Spleen (tissue), 7 donors: ENCODE measurements at regions not wholly inside any gene's neighbourhood (a gene's known extent, or its start where the extent isn't known, plus 50 kb on each side); places are given as distances from the start of the nearest gene placed in this dataset.

ENCODE experiments used
- CTCF ChIP-seq, 11 experiments: fragments of 200-600 bp in 7 of 11; fragments of 450-650 bp in 4 of 11; sonication (generic) in 4 of 11; IDR thresholded peaks in 8 of 11; conservative IDR thresholded peaks in 3 of 11; 1 replicate in 7 of 11; 2 replicates in 4 of 11; pipeline versions ENCODE4 v1.4.0 to v1.8.0; 2016 to 2021; ENCODE audit warnings: antibody characterized with exemption in 11 of 11, inconsistent platforms in 4 of 11, mild to moderate bottlenecking in 1 of 11
- POLR2A ChIP-seq, 3 donors: fragments of 450-650 bp; IDR thresholded peaks; one replicate each; pipeline ENCODE4 v1.5.1; 2017; ENCODE audit warnings: antibody characterized with exemption in 3 of 3, mild to moderate bottlenecking in 1 of 3
- POLR2AphosphoS5 ChIP-seq, 3 donors: sonication (generic); formaldehyde crosslinking; IDR thresholded peaks; one replicate each; pipeline ENCODE4 v1.5.1; 2017; ENCODE audit warnings: antibody characterized with exemption in 3 of 3
- donor health status: DM: no; HTN: no; CAD: no; lungs with moderate emphysema.
- donor health status: DM: no; HTN: no; CAD: no.
- donor health status: DM: no; HTN: no; CAD: no.

GRCh38 chr6:168212362-168212761 lies 107.2 kb downstream of the DACT2 start:
- TF ChIP-seq CTCF (IDR thresholded peaks at IDR 0.05 in 8 of 11, conservative IDR thresholded peaks at IDR 0.05 in 3 of 11) (no peak), POLR2A (IDR thresholded peaks at IDR 0.05) (no peak), POLR2AphosphoS5 (IDR thresholded peaks at IDR 0.05) (no peak)
